ENCODE measurements at regions not wholly inside any gene's neighbourhood (a gene's known extent, or its start where the extent isn't known, plus 50 kb on each side); places are given as distances from the start of the nearest gene placed in this dataset.

DNA sequence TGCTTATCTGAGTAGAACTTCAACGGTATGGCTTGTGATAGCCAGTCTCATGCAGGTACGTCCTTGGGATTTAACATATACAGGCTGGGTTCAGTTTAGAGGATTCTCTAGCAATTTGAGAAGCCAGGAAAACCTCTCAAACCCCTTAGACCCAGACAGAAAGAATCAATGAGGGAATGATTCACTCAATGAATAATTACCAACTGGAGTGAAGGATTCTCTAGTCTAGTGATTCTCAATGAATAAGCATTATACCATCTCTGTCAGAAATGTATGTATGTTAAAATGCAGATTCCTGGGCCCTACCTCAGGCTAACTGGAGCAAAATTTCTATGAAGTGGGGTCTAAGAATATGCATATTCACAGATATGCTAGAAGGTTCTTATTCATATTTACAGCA lies 54.5 kb upstream of the APP start:
- Mint-ChIP-seq H3K4me1 (ENCODE audit: unreplicated experiment) (no peaks in the 10 kb centered on the region), H3K27me3 (no peaks in the 10 kb centered on the region), H3K4me3 (no peak overlapping the region), H3K9me3 (no peaks in the 10 kb centered on the region), H3K27ac (no peak overlapping the region), H3K36me3 (no peaks in the 10 kb centered on the region)
- TF ChIP-seq, protein P1, sequence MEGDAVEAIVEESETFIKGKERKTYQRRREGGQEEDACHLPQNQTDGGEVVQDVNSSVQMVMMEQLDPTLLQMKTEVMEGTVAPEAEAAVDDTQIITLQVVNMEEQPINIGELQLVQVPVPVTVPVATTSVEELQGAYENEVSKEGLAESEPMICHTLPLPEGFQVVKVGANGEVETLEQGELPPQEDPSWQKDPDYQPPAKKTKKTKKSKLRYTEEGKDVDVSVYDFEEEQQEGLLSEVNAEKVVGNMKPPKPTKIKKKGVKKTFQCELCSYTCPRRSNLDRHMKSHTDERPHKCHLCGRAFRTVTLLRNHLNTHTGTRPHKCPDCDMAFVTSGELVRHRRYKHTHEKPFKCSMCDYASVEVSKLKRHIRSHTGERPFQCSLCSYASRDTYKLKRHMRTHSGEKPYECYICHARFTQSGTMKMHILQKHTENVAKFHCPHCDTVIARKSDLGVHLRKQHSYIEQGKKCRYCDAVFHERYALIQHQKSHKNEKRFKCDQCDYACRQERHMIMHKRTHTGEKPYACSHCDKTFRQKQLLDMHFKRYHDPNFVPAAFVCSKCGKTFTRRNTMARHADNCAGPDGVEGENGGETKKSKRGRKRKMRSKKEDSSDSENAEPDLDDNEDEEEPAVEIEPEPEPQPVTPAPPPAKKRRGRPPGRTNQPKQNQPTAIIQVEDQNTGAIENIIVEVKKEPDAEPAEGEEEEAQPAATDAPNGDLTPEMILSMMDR (conservative IDR thresholded peaks at IDR 0.05): no peak
- DNase-seq (ENCODE audit: extremely low spot score, unreplicated experiment): no peak

DNA sequence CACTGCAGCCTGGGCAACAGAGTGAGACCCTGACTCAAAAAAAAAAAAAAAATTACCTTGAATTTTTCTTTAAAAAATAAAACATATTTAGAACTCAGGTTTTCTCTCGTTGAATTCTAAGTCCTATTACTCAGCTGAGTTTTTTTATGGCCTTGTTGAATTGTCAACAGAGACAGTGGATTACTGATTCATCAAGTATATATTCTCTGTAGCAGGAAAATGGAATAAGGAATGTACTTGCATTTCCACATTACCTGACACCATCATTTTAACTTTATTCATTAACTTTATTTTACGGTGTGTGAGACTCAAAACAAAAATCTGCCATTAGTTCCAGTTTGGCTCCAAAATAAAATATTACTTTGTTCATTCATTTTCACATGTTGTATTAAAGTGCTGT lies 53.8 kb upstream of the APP start:
- Mint-ChIP-seq H3K4me3 (no peak overlapping the region), H3K36me3 (no peaks in the 10 kb centered on the region), H3K4me1 (ENCODE audit: unreplicated experiment) (no peaks in the 10 kb centered on the region), H3K9me3 (no peaks in the 10 kb centered on the region), H3K27me3 (no peaks in the 10 kb centered on the region), H3K27ac (no peak overlapping the region)
- TF ChIP-seq, protein P1 (conservative IDR thresholded peaks at IDR 0.05): no peak
- no peak for DNase-seq (ENCODE audit: extremely low spot score, unreplicated experiment)
